Activated T-helper 17 cell treated with anti-CD3 and anti-CD28 coated beads, Interleukin-2, amount 50 U/mL, for 72 hours (primary cell): ENCODE measurements at regions not wholly inside any gene's neighbourhood (a gene's known extent, or its start where the extent isn't known, plus 50 kb on each side); places are given as distances from the start of the nearest gene placed in this dataset.

Experiments
- ATAC-seq: fragments of 150-1000 bp; cut with Tn5 transposase; replicated peaks from 2 replicates; pipeline ENCODE4 v1.10.0; 2021; ENCODE audit warnings: mild to moderate bottlenecking, moderate library complexity
- H3K27ac Mint-ChIP-seq: one replicate; pipeline ENCODE4 v1.8.0; 2022; ENCODE audit warnings: mixed read lengths
- H3K27me3 Mint-ChIP-seq: one replicate; pipeline ENCODE4 v1.8.0; 2022; ENCODE audit warnings: mixed read lengths
- H3K36me3 Mint-ChIP-seq: one replicate; pipeline ENCODE4 v1.8.0; 2022; ENCODE audit warnings: low read depth, mild to moderate bottlenecking, mixed read lengths
- H3K4me1 Mint-ChIP-seq: one replicate; pipeline ENCODE4 v1.8.0; 2022; ENCODE audit warnings: mixed read lengths
- H3K4me3 Mint-ChIP-seq: one replicate; pipeline ENCODE4 v1.8.0; 2022; ENCODE audit warnings: mild to moderate bottlenecking, mixed read lengths
- H3K9me3 Mint-ChIP-seq: one replicate; pipeline ENCODE4 v1.8.0; 2022; ENCODE audit warnings: mixed read lengths

GRCh38 chr13:63129995-63130394 lies 1714.3 kb upstream of the PCDH20 start:
- Mint-ChIP-seq H3K4me3 (no peak overlapping the region), H3K9me3 (peaks cover 13% of the 10 kb centered on the region), H3K27ac (no peak overlapping the region), H3K36me3 (no peaks in the 10 kb centered on the region), H3K27me3 (no peaks in the 10 kb centered on the region), H3K4me1 (no peaks in the 10 kb centered on the region)
- no peak for ATAC-seq

- peaks cover 13% of the 10 kb centered on the region for H3K9me3 Mint-ChIP-seq
- no peak overlapping the region for H3K27ac Mint-ChIP-seq
- no peaks in the 10 kb centered on the region for H3K36me3 Mint-ChIP-seq
- H3K4me1 Mint-ChIP-seq = no peaks in the 10 kb centered on the region
- H3K27me3 Mint-ChIP-seq = no peaks in the 10 kb centered on the region
- no peak overlapping the region for H3K4me3 Mint-ChIP-seq
- no peak for ATAC-seq
Observed at GRCh38 chr13:63128716-63129115, 1713.1 kb upstream of the PCDH20 start.

GRCh38 chr13:63124863-63125262 lies 1709.2 kb upstream of the PCDH20 start:
- no peak for ATAC-seq
- Mint-ChIP-seq H3K4me3 (no peak overlapping the region), H3K4me1 (no peaks in the 10 kb centered on the region), H3K9me3 (no peaks in the 10 kb centered on the region), H3K27ac (no peak overlapping the region), H3K36me3 (no peaks in the 10 kb centered on the region), H3K27me3 (no peaks in the 10 kb centered on the region)

DNA sequence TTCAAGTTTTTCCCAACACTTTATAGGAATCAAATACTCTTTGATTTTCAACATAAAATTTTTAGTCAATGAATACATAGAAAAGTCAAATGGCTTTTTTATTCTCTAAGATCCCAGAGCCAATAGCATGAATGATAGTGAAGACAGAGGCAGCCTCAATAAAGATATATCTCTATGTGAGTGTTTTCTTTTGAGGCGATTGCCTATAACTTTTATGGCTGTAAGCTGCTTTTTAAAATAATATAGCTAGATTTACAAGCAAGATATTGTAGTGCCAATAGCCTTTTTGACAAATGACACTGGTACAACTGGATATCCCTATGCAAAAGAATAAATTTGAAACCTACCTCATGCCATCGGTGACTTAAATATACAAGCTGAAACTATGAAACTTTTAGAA lies 1705.2 kb upstream of the PCDH20 start:
- Mint-ChIP-seq H3K9me3 (no peaks in the 10 kb centered on the region), H3K4me3 (no peak overlapping the region), H3K27me3 (no peaks in the 10 kb centered on the region), H3K4me1 (no peaks in the 10 kb centered on the region), H3K27ac (no peak overlapping the region), H3K36me3 (no peaks in the 10 kb centered on the region)
- no peak for ATAC-seq

GRCh38 chr13:63117710-63118109 lies 1702.1 kb upstream of the PCDH20 start:
- no peaks in the 10 kb centered on the region for H3K27me3 Mint-ChIP-seq
- H3K4me1 Mint-ChIP-seq = no peaks in the 10 kb centered on the region
- H3K27ac Mint-ChIP-seq = no peak overlapping the region
- peaks cover 8% of the 10 kb centered on the region for H3K9me3 Mint-ChIP-seq
- no peaks in the 10 kb centered on the region for H3K36me3 Mint-ChIP-seq
- H3K4me3 Mint-ChIP-seq = no peak overlapping the region
- no peak for ATAC-seq

DNA sequence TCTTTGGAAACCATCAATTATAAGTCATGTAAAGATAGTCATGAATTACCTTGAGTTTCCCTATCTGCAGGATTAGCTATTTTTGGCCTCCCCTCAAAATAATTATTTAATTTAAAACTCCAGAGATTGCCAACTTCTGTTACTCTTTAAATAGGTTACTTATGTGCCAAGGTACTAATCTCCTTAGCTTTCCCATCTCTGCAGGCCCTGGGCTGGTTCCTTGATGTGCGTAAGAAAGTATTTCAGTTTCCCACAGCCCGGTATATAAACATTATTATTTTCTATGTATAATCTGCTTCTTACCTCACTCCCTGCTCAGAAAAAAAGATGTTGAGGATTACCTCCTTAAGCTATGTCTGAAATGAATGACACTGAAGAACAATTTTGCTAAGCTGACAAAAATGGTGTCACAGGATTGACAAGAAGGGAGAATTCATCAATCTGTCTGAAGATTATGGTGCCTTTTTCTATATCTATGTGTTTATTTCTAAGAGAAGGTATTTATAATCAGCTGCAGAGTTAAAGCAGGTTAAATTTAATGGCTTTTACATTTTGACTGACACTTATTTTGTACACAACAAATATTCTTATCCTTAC lies 1697.2 kb upstream of the PCDH20 start:
- Mint-ChIP-seq H3K27ac (no peak overlapping the region), H3K4me3 (no peak overlapping the region), H3K9me3 (peaks cover 12% of the 10 kb centered on the region), H3K27me3 (no peaks in the 10 kb centered on the region), H3K36me3 (no peaks in the 10 kb centered on the region), H3K4me1 (no peaks in the 10 kb centered on the region)
- no peak for ATAC-seq

DNA sequence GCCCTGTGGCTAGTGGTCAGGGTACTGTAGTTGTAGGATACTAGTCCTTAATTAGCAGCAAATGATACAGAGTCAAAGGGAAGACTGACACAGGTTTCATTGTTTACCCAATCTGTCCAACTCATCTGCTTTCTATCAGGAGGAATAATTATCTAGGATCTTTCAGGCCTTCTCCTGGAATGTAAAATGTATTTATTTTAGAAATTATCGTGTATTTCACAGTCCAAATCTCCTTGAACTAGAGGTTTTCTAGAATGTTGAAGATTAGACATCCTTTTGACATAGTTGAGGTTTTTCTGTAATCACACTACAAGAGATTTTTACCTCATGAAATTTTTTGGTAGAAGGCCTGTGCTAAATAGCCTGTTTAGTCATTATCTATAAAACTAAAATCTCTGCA lies 1694.8 kb upstream of the PCDH20 start:
- peaks cover 15% of the 10 kb centered on the region for H3K9me3 Mint-ChIP-seq
- H3K4me3 Mint-ChIP-seq = no peak overlapping the region
- no peaks in the 10 kb centered on the region for H3K4me1 Mint-ChIP-seq
- no peaks in the 10 kb centered on the region for H3K36me3 Mint-ChIP-seq
- no peak overlapping the region for H3K27ac Mint-ChIP-seq
- no peak for ATAC-seq
- H3K27me3 Mint-ChIP-seq = no peaks in the 10 kb centered on the region

DNA sequence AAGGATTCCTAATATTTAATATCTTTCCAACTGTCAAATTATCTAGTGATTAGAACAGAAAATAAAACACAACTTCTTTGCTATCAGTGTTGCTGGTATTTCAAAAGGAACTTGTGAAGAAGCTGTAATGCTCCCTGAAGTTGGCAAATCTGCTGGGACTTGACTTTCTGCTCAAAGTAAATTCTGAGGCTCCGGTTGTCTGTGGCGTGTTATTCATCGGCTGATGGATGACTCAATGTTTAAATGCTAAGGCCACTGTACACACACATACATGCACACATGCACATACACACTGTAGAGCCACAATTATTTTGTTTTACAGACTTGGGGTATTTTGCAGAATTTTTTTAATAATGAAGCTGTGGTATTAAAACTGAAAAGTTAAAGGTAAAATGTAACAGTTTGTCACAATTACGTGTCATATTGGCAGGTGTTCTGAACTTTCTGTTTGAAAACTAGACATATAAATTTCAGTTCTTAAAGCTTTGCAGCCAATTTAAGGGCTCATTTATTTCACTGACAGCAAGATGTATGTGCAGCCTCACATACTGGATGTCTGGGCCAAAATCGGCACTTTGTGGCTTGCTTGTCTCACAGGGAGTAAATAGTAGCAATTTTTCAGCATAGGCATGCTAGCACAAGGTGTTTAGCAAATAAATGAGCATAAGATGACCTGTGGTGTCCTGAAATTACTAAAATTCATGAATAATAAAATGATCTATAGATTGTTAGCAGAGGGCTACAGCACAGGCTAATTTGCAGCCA lies 1691.7 kb upstream of the PCDH20 start:
- H3K27me3 Mint-ChIP-seq = no peaks in the 10 kb centered on the region
- no peak for ATAC-seq
- no peak overlapping the region for H3K4me3 Mint-ChIP-seq
- no peaks in the 10 kb centered on the region for H3K4me1 Mint-ChIP-seq
- no peak overlapping the region for H3K27ac Mint-ChIP-seq
- H3K36me3 Mint-ChIP-seq = no peaks in the 10 kb centered on the region
- H3K9me3 Mint-ChIP-seq = peaks cover 13% of the 10 kb centered on the region

DNA sequence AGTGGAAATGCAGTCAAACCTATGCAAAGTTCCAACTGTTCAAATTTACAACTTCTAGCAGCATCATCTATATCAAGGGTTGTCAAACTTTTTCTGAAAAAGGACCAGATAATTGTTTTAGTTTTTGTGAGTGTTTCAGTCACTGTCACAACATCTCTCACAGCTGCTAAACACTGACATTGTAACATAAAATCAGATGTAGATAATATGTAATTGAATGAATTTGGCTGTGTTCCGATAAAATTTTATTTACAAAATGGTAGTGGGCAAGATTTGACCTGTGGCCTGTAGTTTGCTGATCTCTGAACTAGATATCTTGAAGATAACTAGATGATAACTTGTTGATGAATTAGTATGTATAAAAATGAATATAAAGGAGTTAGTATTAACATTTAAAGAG lies 1679.1 kb upstream of the PCDH20 start:
- ATAC-seq = no peak
- Mint-ChIP-seq H3K9me3 (peaks cover under 1% of the 10 kb centered on the region), H3K4me3 (no peak overlapping the region), H3K27ac (no peak overlapping the region), H3K27me3 (no peaks in the 10 kb centered on the region), H3K4me1 (no peaks in the 10 kb centered on the region), H3K36me3 (no peaks in the 10 kb centered on the region)

- Mint-ChIP-seq H3K36me3 (no peaks in the 10 kb centered on the region), H3K4me1 (no peaks in the 10 kb centered on the region), H3K27me3 (no peaks in the 10 kb centered on the region), H3K9me3 (no peaks in the 10 kb centered on the region), H3K4me3 (no peak overlapping the region), H3K27ac (no peak overlapping the region)
- ATAC-seq = no peak
Observed at GRCh38 chr13:63093907-63094469, 1678.3 kb upstream of the PCDH20 start.

DNA sequence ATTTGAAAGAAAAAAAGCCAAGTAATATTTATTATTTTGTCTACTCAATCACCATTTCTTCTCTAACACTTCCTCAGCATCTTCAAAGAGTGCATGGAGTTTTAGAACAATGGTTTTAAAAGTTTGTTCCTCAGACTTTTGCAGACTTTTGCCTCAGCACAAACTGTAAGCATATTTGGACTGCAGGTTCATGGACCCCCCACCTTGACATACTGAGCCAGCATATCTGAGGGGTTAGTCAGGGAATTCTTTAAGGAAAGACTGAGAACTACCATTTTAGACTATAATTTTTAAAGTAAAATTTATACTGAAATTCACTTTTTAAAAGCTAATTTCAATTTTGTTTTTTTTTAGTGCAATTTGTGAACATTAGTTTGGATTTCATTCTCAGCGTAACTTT lies 1676.8 kb upstream of the PCDH20 start:
- no peak for ATAC-seq
- Mint-ChIP-seq H3K4me1 (no peaks in the 10 kb centered on the region), H3K36me3 (no peaks in the 10 kb centered on the region), H3K4me3 (no peak overlapping the region), H3K9me3 (no peaks in the 10 kb centered on the region), H3K27ac (no peak overlapping the region), H3K27me3 (no peaks in the 10 kb centered on the region)

DNA sequence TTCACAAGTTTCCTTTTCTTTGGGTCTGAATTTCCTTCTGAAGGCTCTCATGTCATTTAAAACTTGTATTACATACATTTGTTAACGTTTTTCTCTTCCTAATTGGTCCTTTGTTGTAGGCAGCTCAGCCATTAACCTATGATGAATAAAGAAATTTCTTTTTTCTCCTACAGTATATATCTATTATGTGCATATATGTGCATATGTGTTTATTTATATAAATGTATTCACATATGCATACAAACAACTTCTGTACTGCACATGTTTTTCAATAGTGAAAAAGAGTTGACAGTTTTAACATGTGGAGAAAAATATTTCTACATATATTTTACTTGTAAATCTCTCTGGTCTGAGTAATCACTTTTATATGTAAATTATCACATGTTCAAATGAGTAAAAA lies 1674.9 kb upstream of the PCDH20 start:
- Mint-ChIP-seq H3K4me1 (no peaks in the 10 kb centered on the region), H3K4me3 (no peak overlapping the region), H3K27me3 (no peaks in the 10 kb centered on the region), H3K27ac (no peak overlapping the region), H3K9me3 (no peaks in the 10 kb centered on the region), H3K36me3 (no peaks in the 10 kb centered on the region)
- no peak for ATAC-seq

DNA sequence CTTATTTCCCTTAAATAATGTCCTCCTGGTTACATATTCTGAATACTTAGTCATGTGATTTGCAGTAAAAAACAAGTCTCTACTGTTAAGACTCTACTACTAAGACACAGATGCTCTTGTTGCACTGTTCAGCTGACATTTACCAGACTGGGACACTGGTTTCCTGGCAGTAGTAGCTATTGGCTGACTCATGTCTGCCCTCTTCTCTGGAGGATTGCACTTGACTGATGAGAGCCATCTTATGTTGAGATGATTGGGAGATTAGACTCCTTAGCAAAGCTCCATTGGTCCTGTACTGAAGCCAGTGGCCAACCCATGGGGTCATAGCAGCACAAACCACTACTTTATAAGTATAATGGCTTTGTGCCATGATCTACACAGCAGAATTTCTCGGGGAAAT lies 1672.6 kb upstream of the PCDH20 start:
- H3K36me3 Mint-ChIP-seq = no peaks in the 10 kb centered on the region
- H3K9me3 Mint-ChIP-seq = no peaks in the 10 kb centered on the region
- H3K4me3 Mint-ChIP-seq = no peak overlapping the region
- ATAC-seq = no peak
- H3K27me3 Mint-ChIP-seq = no peaks in the 10 kb centered on the region
- no peak overlapping the region for H3K27ac Mint-ChIP-seq
- H3K4me1 Mint-ChIP-seq = no peaks in the 10 kb centered on the region

DNA sequence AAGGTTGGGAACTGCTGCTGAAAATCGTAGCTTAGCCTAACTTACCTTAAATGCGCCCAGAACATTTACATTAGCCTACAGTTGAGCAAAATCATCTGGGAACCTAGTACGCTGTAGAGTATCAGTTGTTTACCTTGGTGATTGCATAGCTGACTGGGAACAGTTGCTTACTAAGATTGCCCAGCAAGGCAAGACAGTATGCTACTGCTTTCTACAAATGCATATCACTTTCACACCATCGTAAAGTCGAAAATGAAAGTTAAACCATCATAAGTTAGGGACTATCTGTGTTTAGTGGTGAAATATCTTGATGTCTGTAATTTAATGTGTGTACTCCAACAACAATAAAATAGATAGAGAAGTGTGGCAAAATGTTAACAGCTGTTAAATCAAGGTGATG lies 1670.6 kb upstream of the PCDH20 start:
- Mint-ChIP-seq H3K4me1 (no peaks in the 10 kb centered on the region), H3K27me3 (no peaks in the 10 kb centered on the region), H3K27ac (no peak overlapping the region), H3K9me3 (peaks cover 3% of the 10 kb centered on the region), H3K4me3 (no peak overlapping the region), H3K36me3 (no peaks in the 10 kb centered on the region)
- no peak for ATAC-seq

GRCh38 chr13:63085851-63086250 lies 1670.2 kb upstream of the PCDH20 start:
- Mint-ChIP-seq H3K4me1 (no peaks in the 10 kb centered on the region), H3K27ac (no peak overlapping the region), H3K36me3 (no peaks in the 10 kb centered on the region), H3K4me3 (no peak overlapping the region), H3K27me3 (no peaks in the 10 kb centered on the region), H3K9me3 (peaks cover 6% of the 10 kb centered on the region)
- no peak for ATAC-seq
